Stimulated activated CD4-positive, alpha-beta T cell treated with anti-CD3 and anti-CD28 coated beads, Interleukin-4, amount 100 ng/mL, for 48 hours (primary cell): ENCODE measurements at regions not wholly inside any gene's neighbourhood (a gene's known extent, or its start where the extent isn't known, plus 50 kb on each side); places are given as distances from the start of the nearest gene placed in this dataset.
"Not testable (repeated sequence)": the region's sequence is repeated elsewhere in the genome, so short reads cannot be mapped to it uniquely, and the experiment has no call there.

Experiments
- DNase-seq, 2 donors: peaks; one replicate each; pipeline ENCODE4 v3.0.0-alpha.2; 2020; ENCODE audit warnings: low read depth in 2 of 2

DNA sequence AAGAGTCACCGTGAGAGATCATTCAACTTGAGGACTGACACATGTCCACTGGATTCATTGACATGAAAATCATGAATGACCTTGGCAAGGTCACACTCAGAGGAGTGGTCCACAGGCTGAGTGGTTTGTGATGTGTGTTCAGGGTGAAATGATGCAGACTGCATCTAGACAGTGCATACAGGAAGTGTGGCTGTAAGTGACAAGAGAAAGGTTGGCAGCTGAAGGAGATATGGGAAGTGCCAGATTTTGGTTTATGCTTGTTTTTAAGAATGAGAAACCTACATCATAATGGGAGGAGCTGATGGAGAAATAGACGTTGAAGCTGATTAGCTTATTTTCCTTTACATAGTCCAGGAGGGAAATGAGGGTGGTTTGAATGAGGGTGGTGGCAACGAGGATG is 64.8 kb upstream of the VIPR2 start:
- DNase-seq, result no peak

DNA sequence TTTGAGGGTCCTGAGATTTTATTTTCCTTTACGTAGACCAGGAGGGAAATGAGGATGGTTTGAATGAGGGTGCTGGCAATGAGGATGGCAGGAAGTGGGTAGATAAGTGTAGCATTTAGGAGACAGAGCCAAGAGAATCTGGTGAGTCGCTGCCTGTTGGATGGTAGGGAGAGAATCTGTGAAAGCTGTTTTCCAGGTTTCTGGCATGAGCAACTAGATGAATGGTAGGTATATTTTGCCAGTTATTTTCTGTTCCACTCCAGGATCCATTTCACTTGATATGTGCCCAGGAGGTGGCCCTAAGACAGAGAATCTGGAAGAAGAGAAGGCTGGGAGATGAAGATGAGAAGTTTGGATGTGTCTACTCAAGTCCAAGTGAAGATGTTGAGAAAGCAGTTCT is 63.3 kb upstream of the VIPR2 start:
- DNase-seq, result no peak

DNA sequence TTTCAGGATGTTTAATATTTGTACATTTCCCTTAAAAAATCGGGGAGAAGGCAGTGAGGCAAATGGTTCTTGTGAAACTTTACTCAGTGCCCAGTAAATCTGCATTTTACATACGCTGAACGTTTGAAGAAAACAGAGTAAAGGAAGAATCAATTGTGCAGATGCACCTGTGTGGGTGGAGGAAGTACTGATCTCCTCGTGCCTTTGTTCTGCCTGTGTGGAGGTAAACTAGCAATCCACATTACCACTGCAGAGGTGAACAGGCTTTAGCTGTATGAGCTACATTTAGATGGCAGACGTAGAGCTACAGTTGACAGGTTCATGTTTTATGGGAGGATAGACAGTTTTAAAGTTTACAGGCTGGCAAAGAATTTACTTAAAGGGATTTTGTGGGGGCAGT is 62.7 kb upstream of the VIPR2 start:
- no peak for DNase-seq

DNA sequence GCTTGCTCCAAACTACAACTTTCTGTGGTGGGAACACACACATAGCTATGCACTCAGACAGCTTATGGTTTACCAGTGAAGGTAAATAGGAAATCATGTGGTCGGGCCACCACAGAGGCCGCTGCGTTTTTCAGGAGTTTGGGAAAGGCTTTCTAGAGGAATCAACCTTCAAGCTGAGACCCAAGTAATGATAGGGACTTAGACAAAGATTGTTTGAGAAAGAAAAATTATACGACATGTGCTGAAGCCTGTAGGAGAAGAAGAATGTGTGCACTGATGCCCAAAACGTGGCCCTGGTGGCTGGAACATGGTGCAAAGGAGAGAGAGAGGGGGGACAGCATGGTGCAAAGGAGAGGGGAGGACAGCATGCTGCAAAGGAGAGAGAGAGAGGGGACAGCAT is 61.2 kb upstream of the VIPR2 start:
- DNase-seq, result no peak

DNA sequence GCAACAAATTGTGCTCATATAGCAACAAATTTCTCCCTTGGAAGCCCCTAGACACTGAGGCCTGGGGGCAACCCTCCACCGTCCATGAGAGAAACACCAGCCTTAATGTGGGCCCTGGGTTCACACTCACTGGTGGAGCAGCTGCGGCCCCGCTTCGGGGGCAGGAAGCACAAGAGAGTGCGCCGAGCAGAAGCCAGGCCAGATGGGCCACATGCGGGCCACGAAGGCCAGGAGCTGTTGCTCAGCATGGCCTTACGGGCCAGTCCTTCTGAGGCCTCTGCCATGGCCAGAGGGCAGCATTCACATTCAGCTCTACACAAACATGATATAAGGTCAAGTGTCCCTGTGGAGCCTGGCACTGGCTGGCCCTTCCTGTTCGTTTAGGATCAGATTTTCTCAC is 60.0 kb upstream of the VIPR2 start:
- DNase-seq, result no peak

DNA sequence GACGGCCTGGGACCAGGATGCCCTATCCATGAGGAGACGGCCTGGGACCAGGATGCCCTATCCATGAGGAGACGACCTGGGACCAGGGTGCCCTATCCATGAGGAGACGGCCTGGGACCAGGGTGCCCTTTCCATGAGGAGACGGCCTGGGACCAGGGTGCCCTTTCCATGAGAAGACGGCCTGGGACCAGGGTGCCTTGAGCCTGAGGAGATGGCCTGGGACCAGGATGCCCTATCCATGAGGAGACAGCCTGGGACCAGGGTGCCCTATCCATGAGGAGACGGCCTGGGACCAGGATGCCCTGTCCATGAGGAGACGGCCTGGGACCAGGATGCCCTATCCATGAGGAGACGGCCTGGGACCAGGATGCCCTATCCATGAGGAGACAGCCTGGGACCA is 58.6 kb upstream of the VIPR2 start:
- not testable (repeated sequence) for DNase-seq

DNA sequence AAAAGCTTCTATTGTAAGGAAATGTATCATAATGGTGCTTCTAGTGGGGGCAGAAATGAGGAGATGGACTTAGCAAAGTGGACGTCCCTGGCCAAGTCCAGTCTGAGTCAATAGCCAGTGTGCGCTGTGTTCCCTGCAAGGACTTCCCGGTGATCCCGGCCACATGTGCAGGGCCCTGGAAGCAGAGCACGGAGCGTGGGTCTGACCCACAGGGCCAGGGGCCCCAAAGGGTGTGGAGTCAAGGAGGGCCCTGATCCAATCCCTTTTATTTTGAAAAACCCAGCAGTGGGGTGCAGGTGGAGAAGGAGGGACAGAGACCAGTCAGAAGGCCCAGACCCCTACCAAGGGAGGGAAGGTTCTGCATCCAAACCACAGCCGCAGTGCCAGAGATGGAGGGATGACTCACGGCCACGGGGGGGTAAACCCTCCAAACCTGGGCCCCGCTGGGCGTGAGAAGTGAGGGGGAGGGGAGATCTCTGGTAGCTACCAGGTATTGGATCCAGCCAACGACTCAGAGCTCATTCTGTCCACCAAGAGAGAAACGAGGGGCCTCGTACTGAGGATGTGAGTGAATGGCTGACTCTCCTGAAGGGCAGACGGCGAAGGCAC is 57.2 kb upstream of the VIPR2 start:
- no peak for DNase-seq

DNA sequence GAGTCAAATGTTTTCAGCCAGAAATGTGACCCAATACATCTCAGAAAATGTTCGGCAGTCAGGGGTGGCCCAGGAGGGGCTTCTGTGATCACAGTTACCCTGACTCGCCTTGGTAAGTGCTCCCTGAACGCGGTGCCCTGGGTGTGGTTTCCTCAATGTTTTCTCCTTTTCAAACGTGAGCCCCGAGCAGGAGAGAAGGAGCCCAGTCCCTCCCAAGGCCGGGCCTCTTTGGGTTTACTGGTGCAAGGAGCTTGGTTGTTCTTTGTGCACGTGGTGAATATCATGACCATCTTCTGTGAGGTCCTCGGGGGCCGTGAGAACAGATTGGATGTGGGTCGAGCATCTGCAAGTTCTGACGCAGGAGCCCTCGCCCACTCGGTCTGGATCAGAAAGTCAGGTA is 55.8 kb upstream of the VIPR2 start:
- no peak for DNase-seq

DNA sequence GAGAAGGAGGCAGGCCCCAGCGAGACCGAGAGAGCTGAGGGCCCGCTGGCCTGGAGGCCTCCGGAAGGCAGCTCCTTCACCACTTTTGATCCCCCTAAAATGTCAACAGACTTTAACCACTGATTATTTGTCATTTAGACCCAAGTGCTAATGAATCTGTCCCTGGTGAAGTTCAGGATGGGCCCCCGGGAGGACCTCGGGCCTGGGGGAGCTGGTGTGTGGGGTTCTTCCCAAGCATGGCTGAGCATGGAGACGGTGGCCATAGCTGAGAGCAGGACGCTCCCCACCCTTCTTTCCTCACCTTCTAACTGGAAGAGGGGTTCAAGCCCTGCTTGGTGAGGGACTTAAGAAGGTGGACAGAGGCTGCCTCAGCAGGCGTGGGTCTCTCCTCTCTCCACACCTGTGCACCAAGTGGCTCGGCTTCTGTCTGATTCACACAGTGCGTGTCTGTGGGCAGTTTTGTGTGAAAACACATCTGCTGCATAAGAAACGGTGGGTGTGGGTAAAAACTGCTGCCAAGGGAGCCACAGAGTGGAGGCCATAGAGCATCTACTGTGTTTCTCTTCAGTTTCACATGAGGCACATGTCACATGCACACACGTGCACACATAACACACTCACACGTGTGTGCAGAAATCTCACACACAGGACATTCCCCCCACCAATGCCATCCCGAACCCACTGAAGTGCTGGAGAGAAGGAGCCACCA is 53.5 kb upstream of the VIPR2 start:
- DNase-seq, result no peak

DNA sequence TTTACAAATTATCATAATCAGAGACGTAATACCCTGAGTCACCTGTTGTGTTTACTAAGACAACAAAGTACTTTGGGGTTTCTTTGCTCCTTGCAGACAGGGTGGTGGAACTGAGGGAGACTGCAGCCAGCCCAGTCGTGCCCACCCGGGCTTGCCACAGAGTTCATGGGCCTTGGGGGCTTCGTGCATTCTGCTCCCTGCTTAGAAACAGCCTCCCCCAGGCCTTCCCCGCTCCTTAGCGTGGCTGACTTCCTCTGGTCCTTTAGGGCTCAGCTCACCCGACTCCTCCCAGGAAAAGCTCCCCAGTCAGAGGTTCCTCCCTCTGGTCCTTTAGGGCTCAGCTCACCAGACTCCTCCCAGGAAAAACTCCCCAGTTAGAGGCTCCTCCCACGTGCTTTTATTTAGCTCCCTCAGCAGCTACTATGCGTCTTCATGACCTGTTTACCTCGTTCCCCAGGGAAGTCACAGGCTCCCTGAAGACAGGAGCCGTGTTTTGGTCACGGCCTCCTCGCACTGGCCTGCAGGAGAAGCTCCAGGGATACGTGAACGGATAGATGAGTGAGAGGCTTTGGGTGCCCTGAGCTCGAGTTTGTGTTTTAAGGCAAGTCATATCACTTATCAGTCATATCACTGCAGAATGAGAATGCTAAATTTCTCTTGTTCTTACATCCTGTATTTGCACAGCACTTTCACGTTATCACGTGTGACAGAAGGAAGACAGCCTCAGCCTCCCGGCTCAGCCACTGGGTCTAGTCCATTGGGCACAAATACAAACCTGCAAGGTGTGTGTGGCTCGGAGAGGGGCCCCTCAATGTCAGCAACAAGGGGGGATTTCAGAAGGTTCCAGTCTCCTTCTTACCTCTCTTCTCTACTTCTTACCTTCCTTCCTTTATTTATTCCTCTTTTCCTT is 52.7 kb upstream of the VIPR2 start:
- peak; percentile 17 to 23 for DNase-seq

DNA sequence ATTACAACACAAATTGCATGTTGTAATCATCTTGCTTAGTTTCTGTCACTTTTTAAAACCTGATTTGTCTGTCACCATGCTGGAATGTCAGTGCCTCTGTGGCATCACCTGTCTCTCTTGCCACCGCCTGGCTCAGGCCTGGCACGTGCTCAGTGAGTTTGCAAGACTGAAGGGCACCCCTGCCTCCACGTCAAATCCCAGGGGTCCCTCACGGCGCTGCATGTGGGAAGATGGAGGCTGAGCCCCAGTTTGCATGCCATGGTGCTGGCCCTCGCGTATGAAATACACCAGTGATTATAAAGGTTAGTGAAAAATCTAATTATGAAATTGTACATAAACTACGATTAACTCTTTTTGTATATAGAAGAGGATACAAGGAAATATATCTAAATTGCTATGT is 51.9 kb upstream of the VIPR2 start:
- no peak for DNase-seq

DNA sequence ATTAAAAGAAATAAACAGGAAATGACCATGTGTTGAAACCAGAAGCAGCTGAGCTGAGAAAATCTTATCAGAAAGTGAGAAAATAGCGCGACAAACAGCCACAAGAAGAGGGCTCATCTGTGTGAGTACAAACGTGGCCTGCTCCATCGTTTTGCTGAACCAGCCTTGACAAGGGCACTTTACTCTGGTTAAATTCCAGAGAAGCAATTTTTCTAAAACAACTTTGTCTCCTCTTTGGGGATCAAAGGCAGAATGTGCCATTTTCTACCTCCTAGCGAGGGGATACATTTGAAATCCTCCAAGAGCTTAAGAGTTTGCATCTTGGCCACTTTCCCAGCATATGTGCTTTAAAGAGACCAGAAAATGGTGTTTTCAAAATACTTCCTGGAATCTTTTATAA is 51.3 kb upstream of the VIPR2 start:
- no peak for DNase-seq
